ENCODE measurements at regions not wholly inside any gene's neighbourhood (a gene's known extent, or its start where the extent isn't known, plus 50 kb on each side); places are given as distances from the start of the nearest gene placed in this dataset.

- no peaks in the 10 kb centered on the region for H3K9me3 Mint-ChIP-seq
- no peak overlapping the region for H3K27ac Mint-ChIP-seq
- peaks cover 21% of the 10 kb centered on the region for H3K4me1 Mint-ChIP-seq
- TF ChIP-seq CTCF (IDR thresholded peaks at IDR 0.05; ENCODE audit: unreplicated experiment in 3 of 3) = no peak
- no peak overlapping the region for H3K4me3 Mint-ChIP-seq
- peaks cover 16% of the 10 kb centered on the region for H3K27me3 Mint-ChIP-seq (ENCODE audit: low read depth)
- no peaks in the 10 kb centered on the region for H3K36me3 Mint-ChIP-seq (ENCODE audit: low read depth)
These were observed 73.7 kb downstream of the NAV1 start for GRCh38 chr1:201612645-201613044.

DNA sequence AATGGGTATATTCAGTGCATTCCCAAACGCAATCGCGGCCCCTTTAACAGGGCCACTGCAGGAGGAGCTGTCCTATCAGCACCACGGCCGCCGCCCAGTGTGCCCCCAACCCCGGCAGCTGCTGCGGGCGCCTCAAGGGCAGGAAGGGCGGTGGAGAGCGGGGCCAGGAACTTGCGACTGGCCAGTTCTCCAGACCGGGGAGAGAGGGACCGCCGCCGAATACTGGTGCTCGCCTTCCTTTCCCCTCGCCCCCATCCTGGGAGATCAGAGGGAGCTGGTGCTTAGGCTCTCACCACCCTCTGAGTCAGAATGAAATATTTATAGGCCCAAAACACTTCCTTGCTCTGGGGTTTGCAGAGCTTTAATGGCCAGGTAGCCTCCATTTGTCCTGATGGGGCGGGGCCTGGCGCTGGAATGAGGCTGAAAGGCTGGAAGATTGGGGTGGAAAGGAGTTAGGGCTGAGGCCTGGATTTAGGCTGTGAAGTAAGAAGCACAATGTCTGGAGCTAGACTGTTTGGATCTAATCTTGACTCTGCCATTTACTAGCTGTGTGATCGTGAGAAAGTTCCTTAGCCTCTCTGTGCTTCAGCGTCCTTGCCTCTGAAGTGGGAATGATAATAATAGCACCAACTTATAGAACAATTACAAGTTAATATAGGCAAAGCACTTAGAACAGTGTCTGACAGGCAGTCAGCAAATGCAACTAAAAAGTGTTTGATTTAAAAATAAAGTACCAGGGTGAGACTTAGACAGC is 75.5 kb downstream of the NAV1 start:
- H3K9me3 Mint-ChIP-seq = no peaks in the 10 kb centered on the region
- H3K36me3 Mint-ChIP-seq (ENCODE audit: low read depth) = no peaks in the 10 kb centered on the region
- no peak for TF ChIP-seq CTCF (IDR thresholded peaks at IDR 0.05; ENCODE audit: unreplicated experiment in 3 of 3)
- H3K4me3 Mint-ChIP-seq = no peak overlapping the region
- H3K27me3 Mint-ChIP-seq (ENCODE audit: low read depth) = peaks cover 16% of the 10 kb centered on the region
- no peak overlapping the region for H3K27ac Mint-ChIP-seq
- peaks cover 17% of the 10 kb centered on the region for H3K4me1 Mint-ChIP-seq

DNA sequence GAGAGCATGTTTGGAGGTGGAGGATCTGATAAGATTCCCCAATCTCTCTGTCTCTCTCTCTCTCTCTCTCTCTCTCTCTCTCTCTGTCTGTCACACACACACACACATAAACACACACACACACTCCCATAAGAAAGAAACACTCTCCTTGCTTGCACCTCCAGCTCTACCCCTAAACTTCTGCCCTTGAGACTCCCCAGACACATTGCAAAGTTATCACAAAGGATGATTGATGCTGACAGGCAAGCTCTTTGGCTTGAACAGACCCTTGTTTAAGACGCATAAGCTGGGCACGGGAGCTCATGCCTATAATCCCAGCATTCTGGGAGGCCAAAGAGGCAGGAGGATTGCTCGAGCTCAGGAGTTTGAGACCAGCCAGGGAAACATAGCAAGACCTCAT is 78.2 kb downstream of the NAV1 start:
- Mint-ChIP-seq H3K4me1 (peaks cover 15% of the 10 kb centered on the region), H3K9me3 (no peaks in the 10 kb centered on the region), H3K27me3 (ENCODE audit: low read depth) (peaks cover 16% of the 10 kb centered on the region), H3K36me3 (ENCODE audit: low read depth) (no peaks in the 10 kb centered on the region), H3K27ac (no peak overlapping the region), H3K4me3 (no peak overlapping the region)
- TF ChIP-seq CTCF (IDR thresholded peaks at IDR 0.05; ENCODE audit: unreplicated experiment in 3 of 3) = no peak

GRCh38 chr1:201618389-201618788 is 79.5 kb downstream of the NAV1 start:
- H3K4me3 Mint-ChIP-seq = no peak overlapping the region
- no peaks in the 10 kb centered on the region for H3K36me3 Mint-ChIP-seq (ENCODE audit: low read depth)
- no peak for TF ChIP-seq CTCF (IDR thresholded peaks at IDR 0.05; ENCODE audit: unreplicated experiment in 3 of 3)
- peaks cover 13% of the 10 kb centered on the region for H3K27me3 Mint-ChIP-seq (ENCODE audit: low read depth)
- H3K27ac Mint-ChIP-seq = no peak overlapping the region
- no peaks in the 10 kb centered on the region for H3K9me3 Mint-ChIP-seq
- H3K4me1 Mint-ChIP-seq = peaks cover 18% of the 10 kb centered on the region

GRCh38 chr1:201618905-201619304 is 80.0 kb downstream of the NAV1 start:
- Mint-ChIP-seq H3K9me3 (no peaks in the 10 kb centered on the region), H3K36me3 (ENCODE audit: low read depth) (no peaks in the 10 kb centered on the region), H3K27me3 (ENCODE audit: low read depth) (peaks cover 13% of the 10 kb centered on the region), H3K27ac (no peak overlapping the region), H3K4me3 (no peak overlapping the region), H3K4me1 (peaks cover 17% of the 10 kb centered on the region)
- no peak for TF ChIP-seq CTCF (IDR thresholded peaks at IDR 0.05; ENCODE audit: unreplicated experiment in 3 of 3)

- H3K9me3 Mint-ChIP-seq = no peaks in the 10 kb centered on the region
- no peak for TF ChIP-seq CTCF (IDR thresholded peaks at IDR 0.05; ENCODE audit: unreplicated experiment in 3 of 3)
- H3K27ac Mint-ChIP-seq = no peak overlapping the region
- H3K4me1 Mint-ChIP-seq = peaks cover 11% of the 10 kb centered on the region
- no peaks in the 10 kb centered on the region for H3K36me3 Mint-ChIP-seq (ENCODE audit: low read depth)
- no peak overlapping the region for H3K4me3 Mint-ChIP-seq
- peaks cover 6% of the 10 kb centered on the region for H3K27me3 Mint-ChIP-seq (ENCODE audit: low read depth)
These were observed 80.6 kb downstream of the NAV1 start for GRCh38 chr1:201619513-201619912.
